Urinary bladder (tissue), 3 donors: ENCODE measurements at regions not wholly inside any gene's neighbourhood (a gene's known extent, or its start where the extent isn't known, plus 50 kb on each side); places are given as distances from the start of the nearest gene placed in this dataset.
"Not testable (repeated sequence)": the region's sequence is repeated elsewhere in the genome, so short reads cannot be mapped to it uniquely, and the experiment has no call there.

Experiments
- DNase-seq: peaks from one replicate; pipeline ENCODE4 v3.0.0-alpha.2; 2015; ENCODE audit errors: extremely low spot score
- H3K27ac ChIP-seq: one replicate; pipeline ENCODE4 v1.5.1; 2013; ENCODE audit warnings: low read depth, mild to moderate bottlenecking, moderate library complexity
- H3K36me3 ChIP-seq: one replicate; pipeline ENCODE4 v1.6.1; 2013; ENCODE audit warnings: mild to moderate bottlenecking, moderate library complexity; ENCODE audit not compliant: insufficient read depth
- H3K4me1 ChIP-seq: one replicate; pipeline ENCODE4 v1.6.1; 2013; ENCODE audit warnings: mild to moderate bottlenecking, moderate library complexity; ENCODE audit not compliant: insufficient read depth
- H3K4me3 ChIP-seq: one replicate; pipeline ENCODE4 v1.5.1; 2013; ENCODE audit warnings: low read depth, low read length
- WGBS: extraction: QIAGEN DNeasy Blood & Tissue Kit; methylation state at CpG from one replicate; pipeline ENCODE4 v1.1.7; 2013; 5-methylcytosine and 5-hydroxymethylcytosine counted together
- donor health status: healthy with polysubstance abuse.
- donor health status: healthy.

- H3K36me3 ChIP-seq, DNase-seq: not testable (repeated sequence)
- WGBS = 72% methylated on average over 11 of the region's 11 CpGs
Observed at GRCh38 chr4:4006356-4006755, 220.4 kb downstream of the OTOP1 start.

DNA sequence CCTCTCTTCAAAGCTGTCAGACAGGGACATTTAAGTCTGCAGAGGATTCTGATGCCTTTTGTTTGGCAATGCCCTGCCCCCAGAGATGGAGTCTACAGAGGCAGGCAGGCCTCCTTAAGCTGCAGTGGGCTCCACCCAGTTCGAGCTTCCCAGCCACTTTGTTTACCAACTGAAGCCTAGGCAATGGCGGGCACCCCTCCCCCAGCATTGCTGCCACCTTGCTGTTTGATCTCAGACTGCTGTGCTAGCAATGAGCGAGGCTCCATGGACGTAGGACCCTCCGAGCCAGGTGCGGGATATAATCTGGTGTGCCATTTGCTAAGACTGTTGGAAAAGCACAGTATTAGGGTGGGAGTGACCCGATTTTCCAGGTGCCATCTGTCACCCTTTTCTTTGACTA, 207.7 kb downstream of the OTOP1 start:
- H3K4me1 ChIP-seq, DNase-seq, H3K27ac ChIP-seq, H3K36me3 ChIP-seq, H3K4me3 ChIP-seq: not testable (repeated sequence)
- WGBS = 60% methylated on average over 7 of the region's 7 CpGs

More at GRCh38 chr4:4006356-4006755, 220.4 kb downstream of the OTOP1 start:
- H3K4me3 ChIP-seq, H3K27ac ChIP-seq, H3K4me1 ChIP-seq: not testable (repeated sequence)

- H3K36me3 ChIP-seq, H3K4me1 ChIP-seq, H3K27ac ChIP-seq, H3K4me3 ChIP-seq, DNase-seq: not testable (repeated sequence)
- WGBS = 76% methylated on average over 9 of the region's 15 CpGs
Observed at GRCh38 chr4:4021161-4021560, 205.6 kb downstream of the OTOP1 start.

DNA sequence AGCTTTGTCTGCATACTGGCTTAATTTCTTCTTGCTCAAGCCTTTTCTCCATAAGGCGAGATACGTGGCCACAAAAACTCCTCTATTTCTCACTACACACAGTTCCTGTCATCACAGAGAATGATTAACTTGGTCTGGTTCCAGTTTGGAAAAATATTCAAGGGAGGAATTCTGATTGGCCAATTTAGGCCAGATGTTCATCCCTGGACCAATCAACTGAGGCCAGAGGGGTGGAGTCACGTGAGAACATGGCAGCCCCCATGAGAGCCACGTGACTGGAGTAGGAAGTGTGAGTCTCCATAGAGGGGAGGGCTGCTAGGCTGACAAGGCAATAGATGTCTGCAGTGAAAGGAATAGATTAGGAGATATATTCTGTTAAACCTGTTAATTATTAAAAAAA, 200.0 kb downstream of the OTOP1 start:
- 75% methylated on average over 4 of the region's 4 CpGs for WGBS
- not testable (repeated sequence) for H3K36me3 ChIP-seq, H3K27ac ChIP-seq, DNase-seq, H3K4me3 ChIP-seq, H3K4me1 ChIP-seq

GRCh38 chr4:4028752-4029151, 198.0 kb downstream of the OTOP1 start:
- not testable (repeated sequence) for H3K27ac ChIP-seq, H3K4me1 ChIP-seq, DNase-seq, H3K36me3 ChIP-seq, H3K4me3 ChIP-seq
- WGBS = 82% methylated on average over 3 of the region's 3 CpGs

DNA sequence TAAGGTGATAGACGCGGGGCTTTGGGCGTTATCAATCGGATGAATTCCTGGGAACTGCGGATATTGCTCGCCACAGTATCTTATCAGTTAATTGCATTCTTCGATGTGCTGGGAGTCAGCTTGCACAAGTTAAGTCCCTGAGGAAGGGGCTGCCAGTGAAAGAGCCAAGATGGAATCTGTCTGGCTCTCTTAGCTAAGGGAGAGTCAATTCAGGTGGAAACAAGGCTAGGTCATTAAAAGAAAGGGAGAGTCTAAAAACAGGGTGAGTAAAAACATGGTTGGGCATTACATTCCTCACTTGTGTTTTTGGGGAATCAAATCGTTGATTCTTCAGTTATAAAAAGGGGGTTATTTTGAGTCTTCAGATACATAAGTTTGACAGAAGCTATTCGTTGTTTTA, 196.2 kb downstream of the OTOP1 start:
- not testable (repeated sequence) for H3K4me3 ChIP-seq, H3K36me3 ChIP-seq, H3K27ac ChIP-seq, DNase-seq, H3K4me1 ChIP-seq
- WGBS = 31% methylated on average over 9 of the region's 9 CpGs

- H3K36me3 ChIP-seq, H3K27ac ChIP-seq, DNase-seq, H3K4me1 ChIP-seq, H3K4me3 ChIP-seq: not testable (repeated sequence)
- WGBS = 78% methylated on average over 8 of the region's 8 CpGs
Observed at GRCh38 chr4:4031446-4032135, 195.1 kb downstream of the OTOP1 start.

GRCh38 chr4:4032364-4032763, 194.4 kb downstream of the OTOP1 start:
- H3K27ac ChIP-seq, H3K36me3 ChIP-seq, DNase-seq, H3K4me1 ChIP-seq, H3K4me3 ChIP-seq: not testable (repeated sequence)
- 67% methylated on average over 9 of the region's 9 CpGs for WGBS

DNA sequence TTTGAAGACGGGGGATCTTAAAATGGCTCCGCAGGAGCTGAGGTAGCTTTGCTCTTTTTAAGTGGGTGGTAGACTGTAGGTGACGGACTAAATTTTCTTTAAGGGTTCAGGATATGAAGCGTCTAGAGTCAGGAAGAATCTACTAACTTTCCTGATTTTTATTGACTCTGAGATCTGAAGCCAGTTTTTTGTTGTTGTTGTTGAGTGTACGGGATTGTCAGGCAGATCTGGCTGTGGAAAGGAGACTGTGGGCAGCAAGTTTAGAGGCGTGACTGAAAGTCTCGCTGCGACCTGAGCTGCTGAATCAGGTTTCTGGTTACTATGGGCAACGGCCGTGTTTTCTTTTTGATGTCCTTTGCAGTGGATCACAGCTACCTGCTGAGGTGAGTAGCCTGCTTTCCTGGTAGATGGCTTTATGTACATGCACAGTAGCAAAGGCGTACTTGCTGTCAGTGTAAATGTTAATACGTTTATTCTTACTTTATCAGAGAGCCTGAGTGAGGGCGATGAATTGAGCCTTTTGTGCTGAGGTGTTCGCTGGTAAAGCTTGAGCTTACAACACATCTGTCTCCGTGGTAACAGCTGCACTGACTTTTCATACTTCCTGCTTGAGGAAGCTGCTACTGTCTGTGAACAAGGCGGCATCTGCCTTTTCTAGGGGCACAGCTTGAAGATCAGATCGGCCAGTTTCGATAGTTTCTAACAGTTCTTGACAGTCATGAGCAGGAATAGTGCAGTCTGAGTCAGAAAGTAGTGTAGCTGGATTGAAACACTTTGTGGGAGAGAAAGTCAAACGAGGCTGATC, 193.7 kb downstream of the OTOP1 start:
- not testable (repeated sequence) for H3K36me3 ChIP-seq, H3K4me3 ChIP-seq, DNase-seq, H3K27ac ChIP-seq, H3K4me1 ChIP-seq
- WGBS = 28% methylated on average over 19 of the region's 19 CpGs

GRCh38 chr4:4037399-4038138, 189.2 kb downstream of the OTOP1 start:
- not testable (repeated sequence) for H3K4me1 ChIP-seq, H3K4me3 ChIP-seq, H3K36me3 ChIP-seq, DNase-seq, H3K27ac ChIP-seq
- 42% methylated on average over 9 of the region's 9 CpGs for WGBS

GRCh38 chr4:4045823-4046222, 180.9 kb downstream of the OTOP1 start:
- not testable (repeated sequence) for H3K4me1 ChIP-seq, H3K27ac ChIP-seq, H3K36me3 ChIP-seq, DNase-seq, H3K4me3 ChIP-seq
- WGBS = 55% methylated on average over 3 of the region's 3 CpGs

- 29% methylated on average over 5 of the region's 5 CpGs for WGBS
- DNase-seq, H3K4me1 ChIP-seq, H3K36me3 ChIP-seq, H3K4me3 ChIP-seq, H3K27ac ChIP-seq: not testable (repeated sequence)
Observed at GRCh38 chr4:4046686-4047085, 180.0 kb downstream of the OTOP1 start.

GRCh38 chr4:4047202-4047601, 179.5 kb downstream of the OTOP1 start:
- H3K4me3 ChIP-seq, DNase-seq, H3K27ac ChIP-seq, H3K36me3 ChIP-seq, H3K4me1 ChIP-seq: not testable (repeated sequence)
- WGBS = 14% methylated on average over 12 of the region's 12 CpGs

GRCh38 chr4:4048227-4048626, 178.5 kb downstream of the OTOP1 start:
- H3K27ac ChIP-seq, H3K36me3 ChIP-seq, H3K4me3 ChIP-seq, DNase-seq, H3K4me1 ChIP-seq: not testable (repeated sequence)
- 7% methylated on average over 8 of the region's 8 CpGs for WGBS
